HFF-Myc (cell line): ENCODE measurements at regions not wholly inside any gene's neighbourhood (a gene's known extent, or its start where the extent isn't known, plus 50 kb on each side); places are given as distances from the start of the nearest gene placed in this dataset.

Experiments
- DNase-seq: peaks from one replicate; pipeline ENCODE4 v3.0.0-alpha.2; 2011; ENCODE audit warnings: low read depth; ENCODE audit errors: extremely low read depth
- H3K4me3 ChIP-seq: replicated peaks from 2 replicates; pipeline ENCODE4 v1.5.1; 2011; ENCODE audit warnings: low read depth, mild to moderate bottlenecking, control low read depth, low read length
- CTCF ChIP-seq: IDR thresholded peaks from 2 replicates; pipeline ENCODE4 v1.5.1; 2012; ENCODE audit warnings: mild to moderate bottlenecking, low read depth, low read length, control low read depth; ENCODE audit errors: missing control alignments

- TF ChIP-seq CTCF: no peak
- no peak for DNase-seq
- H3K4me3 ChIP-seq: no peak overlapping the region
Measured at GRCh38 chr17:36661047-36661666, 59.8 kb downstream of the MRM1 start.

GRCh38 chr17:36661688-36662087, 60.3 kb downstream of the MRM1 start:
- TF ChIP-seq CTCF: no peak
- DNase-seq: no peak

GRCh38 chr17:36665417-36665816, 64.0 kb downstream of the MRM1 start:
- no peak for TF ChIP-seq CTCF
- no peak for DNase-seq
- H3K4me3 ChIP-seq: no peak overlapping the region

More at GRCh38 chr17:36661688-36662087, 60.3 kb downstream of the MRM1 start:
- no peak overlapping the region for H3K4me3 ChIP-seq

GRCh38 chr17:36667922-36668321, 66.5 kb downstream of the MRM1 start:
- no peak for DNase-seq

GRCh38 chr17:36668824-36669223, 67.4 kb downstream of the MRM1 start:
- TF ChIP-seq CTCF: no peak
- no peak for DNase-seq
- no peak overlapping the region for H3K4me3 ChIP-seq

More at GRCh38 chr17:36667922-36668321, 66.5 kb downstream of the MRM1 start:
- TF ChIP-seq CTCF: no peak
- H3K4me3 ChIP-seq: no peak overlapping the region

- TF ChIP-seq CTCF: no peak
- DNase-seq: no peak
- no peak overlapping the region for H3K4me3 ChIP-seq
Measured at GRCh38 chr17:36671144-36671543, 69.8 kb downstream of the MRM1 start.

- no peak for TF ChIP-seq CTCF
- no peak overlapping the region for H3K4me3 ChIP-seq
- DNase-seq: no peak
Measured at GRCh38 chr17:36672403-36672918, 71.1 kb downstream of the MRM1 start.
